ENCODE measurements at regions not wholly inside any gene's neighbourhood (a gene's known extent, or its start where the extent isn't known, plus 50 kb on each side); places are given as distances from the start of the nearest gene placed in this dataset.

DNA sequence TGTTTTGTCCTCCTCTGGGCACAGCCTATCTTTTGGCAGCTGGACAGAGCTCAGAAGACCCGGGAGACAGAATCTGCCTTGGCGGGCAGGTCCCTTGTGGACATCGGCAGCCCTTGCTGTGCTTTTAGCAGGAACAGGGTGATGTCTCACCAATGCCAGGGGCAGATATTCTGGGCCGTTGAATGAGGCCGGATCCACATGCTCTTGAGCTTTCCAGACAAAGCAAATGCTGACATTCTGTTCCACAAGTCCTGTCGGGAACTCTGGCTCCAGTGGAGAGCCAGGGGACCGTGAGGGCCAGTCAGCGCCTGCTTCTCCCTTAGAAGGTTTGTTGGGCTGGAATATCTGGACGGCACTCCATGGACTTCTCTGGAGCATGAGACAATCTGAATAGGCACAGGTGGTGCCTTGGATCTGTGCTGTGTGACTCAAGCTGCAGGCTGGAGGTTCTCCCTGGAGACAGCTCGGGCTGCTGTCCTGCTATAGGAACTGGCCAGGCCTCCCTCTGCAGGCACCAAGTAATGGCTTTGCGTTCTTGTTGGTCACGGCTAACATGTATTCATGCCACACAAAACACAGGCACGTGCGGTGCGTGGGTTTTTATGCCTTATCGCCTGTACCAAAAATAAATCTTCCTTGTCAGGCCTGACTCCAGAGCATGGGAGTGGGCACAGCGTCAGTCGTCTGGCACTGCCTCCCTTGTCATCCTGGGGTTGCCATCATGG is 80.3 kb downstream of the GADD45G start (continued):
- TF ChIP-seq, protein P1, sequence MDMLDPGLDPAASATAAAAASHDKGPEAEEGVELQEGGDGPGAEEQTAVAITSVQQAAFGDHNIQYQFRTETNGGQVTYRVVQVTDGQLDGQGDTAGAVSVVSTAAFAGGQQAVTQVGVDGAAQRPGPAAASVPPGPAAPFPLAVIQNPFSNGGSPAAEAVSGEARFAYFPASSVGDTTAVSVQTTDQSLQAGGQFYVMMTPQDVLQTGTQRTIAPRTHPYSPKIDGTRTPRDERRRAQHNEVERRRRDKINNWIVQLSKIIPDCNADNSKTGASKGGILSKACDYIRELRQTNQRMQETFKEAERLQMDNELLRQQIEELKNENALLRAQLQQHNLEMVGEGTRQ (IDR thresholded peaks at IDR 0.05; ENCODE audit: low read length): no peak
- TF ChIP-seq CEBPB (IDR thresholded peaks at IDR 0.05; ENCODE audit: low read depth, low read length) (no peak), SIX5 (IDR thresholded peaks at IDR 0.05; ENCODE audit: low read depth, low read length) (no peak), CBX8 (IDR thresholded peaks at IDR 0.05; ENCODE audit: borderline replicate concordance, low read depth, low read length) (no peak), EZH2 (IDR thresholded peaks at IDR 0.05; ENCODE audit: low read depth, low read length, severe bottlenecking) (no peak), KDM4A (IDR thresholded peaks at IDR 0.05; ENCODE audit: low read depth, low read length, severe bottlenecking) (no peak), TCF12 (IDR thresholded peaks at IDR 0.05; ENCODE audit: low read depth, low read length) (no peak)
- TF ChIP-seq, protein P2, sequence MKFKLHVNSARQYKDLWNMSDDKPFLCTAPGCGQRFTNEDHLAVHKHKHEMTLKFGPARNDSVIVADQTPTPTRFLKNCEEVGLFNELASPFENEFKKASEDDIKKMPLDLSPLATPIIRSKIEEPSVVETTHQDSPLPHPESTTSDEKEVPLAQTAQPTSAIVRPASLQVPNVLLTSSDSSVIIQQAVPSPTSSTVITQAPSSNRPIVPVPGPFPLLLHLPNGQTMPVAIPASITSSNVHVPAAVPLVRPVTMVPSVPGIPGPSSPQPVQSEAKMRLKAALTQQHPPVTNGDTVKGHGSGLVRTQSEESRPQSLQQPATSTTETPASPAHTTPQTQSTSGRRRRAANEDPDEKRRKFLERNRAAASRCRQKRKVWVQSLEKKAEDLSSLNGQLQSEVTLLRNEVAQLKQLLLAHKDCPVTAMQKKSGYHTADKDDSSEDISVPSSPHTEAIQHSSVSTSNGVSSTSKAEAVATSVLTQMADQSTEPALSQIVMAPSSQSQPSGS (IDR thresholded peaks at IDR 0.05; ENCODE audit: low read length): no peak

Data from H1 (cell line).